CD4-positive, alpha-beta T cell (primary cell): ENCODE measurements at regions not wholly inside any gene's neighbourhood (a gene's known extent, or its start where the extent isn't known, plus 50 kb on each side); places are given as distances from the start of the nearest gene placed in this dataset.

Experiments
- ATAC-seq: fragments of 200-7000 bp; cut with Tn5 transposase; one replicate; pipeline ENCODE4 v1.10.0; 2022; ENCODE audit warnings: mild to moderate bottlenecking; ENCODE audit not compliant: poor library complexity
- CTCF ChIA-PET: fragments of 350-600 bp; sonication (Branson Sonifier 250); formaldehyde crosslinking; loops from one replicate; lab custom pipeline; 2021; ENCODE audit warnings: antibody characterized with exemption, inconsistent platforms; lab: Charles Lee
- POLR2A ChIA-PET: fragments of 350-600 bp; sonication (Branson Sonifier 250); formaldehyde crosslinking; loops from one replicate; lab custom pipeline; 2021; ENCODE audit warnings: antibody characterized with exemption, inconsistent platforms; lab: Charles Lee
- DNase-seq, 14 experiments: peaks; one replicate each; pipeline ENCODE4 v3.0.0-alpha.2; 2013 to 2020; ENCODE audit warnings: mixed read lengths in 2 of 14
- H3K27ac ChIP-seq, 2 donors: one replicate each; pipeline versions ENCODE4 v1.5.1 to v1.7.0; 2013; ENCODE audit warnings: low read length in 2 of 2, low read depth in 1 of 2, mild to moderate bottlenecking in 1 of 2
- H3K27me3 ChIP-seq, 2 experiments: 1 replicate in 1 of 2; 2 replicates in 1 of 2; pipeline versions ENCODE4 v1.6.1 to v1.7.0; 2013; ENCODE audit warnings: low read length in 2 of 2, control low read depth in 1 of 2, mild to moderate bottlenecking in 1 of 2, moderate library complexity in 1 of 2; ENCODE audit not compliant: insufficient read depth in 2 of 2, control insufficient read depth in 1 of 2
- H3K36me3 ChIP-seq: one replicate; pipeline ENCODE4 v1.6.1; 2013; ENCODE audit warnings: low read length, control low read depth; ENCODE audit not compliant: insufficient read depth
- H3K4me1 ChIP-seq: one replicate; pipeline ENCODE4 v1.6.1; 2013; ENCODE audit warnings: low read length, control low read depth; ENCODE audit not compliant: insufficient read depth
- H3K4me3 ChIP-seq: one replicate; pipeline ENCODE4 v1.5.1; 2013; ENCODE audit warnings: mild to moderate bottlenecking, low read length, moderate library complexity
- H3K9me3 ChIP-seq, 2 experiments: 1 replicate in 1 of 2; 2 replicates in 1 of 2; pipeline versions ENCODE4 v1.6.1 to v1.7.0; 2013; ENCODE audit warnings: low read length in 2 of 2, mild to moderate bottlenecking in 2 of 2, control low read depth in 1 of 2, moderate library complexity in 1 of 2; ENCODE audit not compliant: control insufficient read depth in 1 of 2, insufficient read depth in 1 of 2
- H3K27ac Mint-ChIP-seq: one replicate; pipeline ENCODE4 v1.8.0; 2020; ENCODE audit warnings: mixed read lengths
- H3K27me3 Mint-ChIP-seq: one replicate; pipeline ENCODE4 v1.8.0; 2021; ENCODE audit warnings: mixed read lengths
- H3K36me3 Mint-ChIP-seq: one replicate; pipeline ENCODE4 v1.8.0; 2021; ENCODE audit warnings: low read depth, mixed read lengths
- H3K4me1 Mint-ChIP-seq: one replicate; pipeline ENCODE4 v1.8.0; 2021; ENCODE audit warnings: low read depth, mixed read lengths
- H3K4me3 Mint-ChIP-seq: one replicate; pipeline ENCODE4 v1.8.0; 2020; ENCODE audit warnings: mild to moderate bottlenecking, mixed read lengths
- H3K9me3 Mint-ChIP-seq: one replicate; pipeline ENCODE4 v1.8.0; 2020; ENCODE audit warnings: mixed read lengths
- intact Hi-C, 2 experiments: fragments of 100-400 bp; cut with DNase I in 1 of 2; cut with micrococcal nuclease in 1 of 2; formaldehyde crosslinking; loops; one replicate each; pipeline versions ENCODE4 v1.15.1 to v1.9.0; 2023 to 2025; cut with DNase I, micrococcal nuclease
- TF ChIP-seq, protein P1 (sequence below): fragments of 200-600 bp; IDR thresholded peaks from one replicate; pipeline ENCODE4 v1.8.0; 2022; ENCODE audit warnings: antibody characterized with exemption, mild to moderate bottlenecking

DNA sequence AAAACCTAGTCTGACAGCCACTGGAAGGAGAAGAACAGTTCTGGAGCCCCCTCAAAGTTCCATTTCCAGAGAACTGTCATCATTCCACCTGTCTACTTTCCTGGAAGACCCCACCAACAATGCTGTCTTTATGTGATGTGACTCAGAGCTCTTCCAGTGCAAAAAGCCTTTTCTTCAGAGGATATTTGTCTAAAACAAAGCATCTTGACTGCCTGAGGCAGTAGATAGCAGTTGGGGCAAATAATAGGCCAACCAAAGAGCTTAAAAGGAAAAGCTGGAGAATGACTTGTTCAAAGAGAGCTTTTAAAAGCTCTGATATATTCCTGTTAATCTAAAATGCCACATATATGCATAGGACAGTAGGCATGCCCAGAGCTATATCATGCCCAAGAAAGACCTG, 62.6 kb downstream of the MIS18A start:
- no peaks in the 10 kb centered on the region for H3K9me3 Mint-ChIP-seq
- no peak overlapping the region for H3K4me3 Mint-ChIP-seq
- intact Hi-C loops: no loop called here
- Histone ChIP-seq H3K36me3 (no peaks in the 10 kb centered on the region), H3K4me1 (no peaks in the 10 kb centered on the region), H3K27ac (no peak overlapping the region), H3K27me3 (peaks cover 3 to 7% of the 10 kb centered on the region in 2 experiments), H3K4me3 (no peak overlapping the region), H3K9me3 (peaks cover 0 to 8% of the 10 kb centered on the region in 2 experiments)
- H3K36me3 Mint-ChIP-seq: no peaks in the 10 kb centered on the region
- ATAC-seq (no peak), DNase-seq (no peak)
- TF ChIP-seq, protein P1, sequence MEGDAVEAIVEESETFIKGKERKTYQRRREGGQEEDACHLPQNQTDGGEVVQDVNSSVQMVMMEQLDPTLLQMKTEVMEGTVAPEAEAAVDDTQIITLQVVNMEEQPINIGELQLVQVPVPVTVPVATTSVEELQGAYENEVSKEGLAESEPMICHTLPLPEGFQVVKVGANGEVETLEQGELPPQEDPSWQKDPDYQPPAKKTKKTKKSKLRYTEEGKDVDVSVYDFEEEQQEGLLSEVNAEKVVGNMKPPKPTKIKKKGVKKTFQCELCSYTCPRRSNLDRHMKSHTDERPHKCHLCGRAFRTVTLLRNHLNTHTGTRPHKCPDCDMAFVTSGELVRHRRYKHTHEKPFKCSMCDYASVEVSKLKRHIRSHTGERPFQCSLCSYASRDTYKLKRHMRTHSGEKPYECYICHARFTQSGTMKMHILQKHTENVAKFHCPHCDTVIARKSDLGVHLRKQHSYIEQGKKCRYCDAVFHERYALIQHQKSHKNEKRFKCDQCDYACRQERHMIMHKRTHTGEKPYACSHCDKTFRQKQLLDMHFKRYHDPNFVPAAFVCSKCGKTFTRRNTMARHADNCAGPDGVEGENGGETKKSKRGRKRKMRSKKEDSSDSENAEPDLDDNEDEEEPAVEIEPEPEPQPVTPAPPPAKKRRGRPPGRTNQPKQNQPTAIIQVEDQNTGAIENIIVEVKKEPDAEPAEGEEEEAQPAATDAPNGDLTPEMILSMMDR: no peak
- peaks cover 19% of the 10 kb centered on the region for H3K27me3 Mint-ChIP-seq
- ChIA-PET POLR2A (no interaction called here), CTCF (no interaction called here)
- H3K27ac Mint-ChIP-seq: no peak overlapping the region
- no peaks in the 10 kb centered on the region for H3K4me1 Mint-ChIP-seq

DNA sequence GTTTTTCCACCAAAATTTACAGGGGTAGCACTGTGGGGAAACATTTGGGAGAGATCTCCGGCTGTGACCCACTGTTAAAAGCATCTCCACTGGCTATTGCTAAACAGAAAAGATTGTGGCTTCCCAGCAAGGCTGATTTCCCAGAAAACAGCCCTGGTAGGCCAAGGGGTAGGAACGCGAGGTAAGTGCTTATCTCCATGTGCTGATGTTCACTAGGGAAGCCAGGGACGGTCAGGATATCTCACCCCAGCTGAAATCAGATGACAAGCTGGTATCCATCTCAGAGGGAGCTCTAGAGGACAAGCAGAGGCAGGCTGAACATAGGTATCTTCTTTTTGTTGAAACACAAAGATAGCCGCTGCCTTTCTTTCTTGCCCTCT, 63.6 kb downstream of the MIS18A start:
- intact Hi-C loops: no loop called here
- CTCF ChIA-PET: no interaction called here
- H3K9me3 ChIP-seq: peaks cover 0 to 8% of the 10 kb centered on the region in 2 experiments
- ATAC-seq (no peak), DNase-seq (no peak)
- peaks cover 3 to 7% of the 10 kb centered on the region in 2 experiments for H3K27me3 ChIP-seq
- POLR2A ChIA-PET: no interaction called here
- Mint-ChIP-seq H3K9me3 (no peaks in the 10 kb centered on the region), H3K27me3 (peaks cover 19% of the 10 kb centered on the region), H3K27ac (no peak overlapping the region), H3K4me1 (no peaks in the 10 kb centered on the region), H3K4me3 (no peak overlapping the region), H3K36me3 (no peaks in the 10 kb centered on the region)
- TF ChIP-seq, protein P1: no peak
- H3K27ac ChIP-seq: no peak overlapping the region
- H3K4me3 ChIP-seq: no peak overlapping the region
- H3K4me1 ChIP-seq: no peaks in the 10 kb centered on the region
- no peaks in the 10 kb centered on the region for H3K36me3 ChIP-seq

DNA sequence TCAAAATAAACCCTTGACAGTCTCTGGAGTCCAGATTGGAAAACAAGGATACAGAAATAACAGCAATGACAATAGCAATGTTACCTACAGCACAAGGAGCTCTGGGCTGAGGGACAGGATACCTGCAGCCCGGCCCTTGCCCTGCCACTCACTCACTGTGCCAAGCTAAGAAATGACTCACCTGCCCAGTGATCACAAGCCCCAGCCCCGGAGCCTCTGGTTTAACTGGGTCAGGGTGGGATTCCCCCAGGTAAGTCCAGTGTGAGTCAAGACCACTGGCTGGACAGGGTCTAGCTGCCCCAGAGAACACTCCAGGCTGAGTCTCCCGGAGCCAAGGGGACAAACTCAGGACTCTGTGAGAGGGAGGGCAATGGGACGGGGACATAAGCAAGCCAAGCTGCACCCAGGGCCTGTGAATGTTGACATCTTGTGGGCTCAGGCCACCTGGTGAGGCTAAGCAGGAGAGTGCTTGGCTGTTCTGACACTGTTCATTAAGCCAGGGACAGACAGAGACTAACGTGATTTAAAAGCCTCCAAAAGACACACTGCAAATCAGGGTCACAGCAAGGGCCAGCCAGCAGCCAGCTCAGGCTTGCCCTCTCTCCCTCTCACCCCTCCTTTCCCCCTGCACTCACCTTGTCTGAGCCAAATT, 64.1 kb downstream of the MIS18A start:
- H3K9me3 Mint-ChIP-seq: no peaks in the 10 kb centered on the region
- CTCF ChIA-PET: no interaction called here
- intact Hi-C loops: no loop called here
- POLR2A ChIA-PET: no interaction called here
- no peak for ATAC-seq
- Histone ChIP-seq H3K27me3 (peaks cover 3 to 7% of the 10 kb centered on the region in 2 experiments), H3K4me1 (no peaks in the 10 kb centered on the region), H3K27ac (no peak overlapping the region), H3K4me3 (no peak overlapping the region), H3K9me3 (peaks cover 0 to 8% of the 10 kb centered on the region in 2 experiments), H3K36me3 (no peaks in the 10 kb centered on the region)
- H3K27ac Mint-ChIP-seq: no peak overlapping the region
- no peaks in the 10 kb centered on the region for H3K36me3 Mint-ChIP-seq
- no peak overlapping the region for H3K4me3 Mint-ChIP-seq
- H3K27me3 Mint-ChIP-seq: peaks cover 19% of the 10 kb centered on the region
- H3K4me1 Mint-ChIP-seq: no peaks in the 10 kb centered on the region
- TF ChIP-seq, protein P1: no peak
- no peak for DNase-seq
